ENCODE measurements at regions not wholly inside any gene's neighbourhood (a gene's known extent, or its start where the extent isn't known, plus 50 kb on each side); places are given as distances from the start of the nearest gene placed in this dataset.

DNA sequence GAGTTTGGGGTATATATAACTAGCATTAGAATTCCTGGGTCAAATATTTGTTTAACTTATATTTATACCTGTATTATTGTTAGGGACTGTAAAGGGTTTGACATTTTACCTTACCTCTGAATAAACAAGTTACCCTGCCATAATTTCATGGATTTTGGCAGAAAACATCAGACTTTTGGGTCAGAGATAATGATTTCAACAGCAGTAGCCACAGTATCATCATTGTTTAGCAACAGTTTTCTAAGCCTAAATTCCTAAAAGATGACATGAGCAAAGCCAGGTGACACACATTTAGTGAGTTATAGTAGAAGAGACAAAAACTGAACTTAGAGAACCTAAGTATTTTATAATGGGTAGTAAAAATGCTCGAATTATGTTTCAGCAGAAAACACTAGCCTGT lies 954.4 kb downstream of the TRHDE start:
- no peak for TF ChIP-seq POLR2A (IDR thresholded peaks at IDR 0.05; ENCODE audit: low read length)
- TF ChIP-seq GATA1 (IDR thresholded peaks at IDR 0.05; ENCODE audit: low read depth, low read length): no peak

Measured in erythroblast (primary cell).